Heart left ventricle (tissue), 13 donors: ENCODE measurements at regions not wholly inside any gene's neighbourhood (a gene's known extent, or its start where the extent isn't known, plus 50 kb on each side); places are given as distances from the start of the nearest gene placed in this dataset.

Experiments
- POLR2A ChIP-seq, 2 donors: fragments of 450-650 bp; IDR thresholded peaks; one replicate each; pipeline ENCODE4 v1.6.1; 2017; ENCODE audit warnings: antibody characterized with exemption in 2 of 2, mild to moderate bottlenecking in 2 of 2, moderate library complexity in 2 of 2
- TF ChIP-seq, protein P1 (sequence below), 12 donors: fragments of 200-600 bp; sonication (generic) in 4 of 12; IDR thresholded peaks; one replicate each; pipeline versions ENCODE4 v1.5.0 to v1.8.0; 2018 to 2022; ENCODE audit warnings: antibody characterized with exemption in 12 of 12, mild to moderate bottlenecking in 5 of 12
- donor health status: ischemic (EF 13 %, LVEDD 7.1; RV severe dilation, severe dysfunction).
- donor health status: DM: no; HTN: yes; CAD: no.
- donor health status: DM: no; HTN: no; CAD: no.
- donor health status: ischemic (EF 25% LVEDD 6.9; RV normal size, moderate dysfunction).
- donor health status: ischemic (EF 25% LVEDD 5.7; RV mildly dilated, moderate dysfunction).
- donor health status: ischemic (EF 35%, LVEDD 5.7; RV mildly dilated, moderate dysfunction).
- donor health status: nonischemic (EF 11% LVEDD 7.7; RV severe dilation, severe dysfunction).
- donor health status: DM: yes; HTN: yes; CAD: no.
- donor health status: PGD.
- donor health status: ischemic (EF 29% LVEDD 5.4; RV normal size, mild dysfunction).
- donor health status: nonischemic (EF 23%, LVEDD 6.1; RV moderate dilation, normal function).

DNA sequence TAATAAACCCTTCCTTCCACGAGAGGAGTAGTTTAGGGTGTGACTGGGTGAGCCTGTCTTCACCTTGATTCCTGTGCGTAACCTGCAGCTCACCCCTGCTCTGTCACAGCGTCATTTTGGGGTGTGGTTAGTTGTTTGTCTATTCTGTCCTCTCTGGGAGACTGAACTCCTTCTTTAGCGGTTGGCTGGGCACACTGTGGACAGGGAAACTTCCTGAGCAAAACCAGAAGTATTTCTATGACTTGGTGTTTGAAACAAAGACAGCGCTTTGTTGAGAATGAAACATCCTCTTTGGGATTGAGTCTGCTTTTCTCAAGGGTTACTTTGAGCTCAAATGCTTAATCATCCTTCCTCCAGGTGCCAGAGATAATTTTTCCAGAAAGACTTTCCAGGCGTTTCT lies 270.7 kb downstream of the HRH4 start:
- TF ChIP-seq, protein P1, sequence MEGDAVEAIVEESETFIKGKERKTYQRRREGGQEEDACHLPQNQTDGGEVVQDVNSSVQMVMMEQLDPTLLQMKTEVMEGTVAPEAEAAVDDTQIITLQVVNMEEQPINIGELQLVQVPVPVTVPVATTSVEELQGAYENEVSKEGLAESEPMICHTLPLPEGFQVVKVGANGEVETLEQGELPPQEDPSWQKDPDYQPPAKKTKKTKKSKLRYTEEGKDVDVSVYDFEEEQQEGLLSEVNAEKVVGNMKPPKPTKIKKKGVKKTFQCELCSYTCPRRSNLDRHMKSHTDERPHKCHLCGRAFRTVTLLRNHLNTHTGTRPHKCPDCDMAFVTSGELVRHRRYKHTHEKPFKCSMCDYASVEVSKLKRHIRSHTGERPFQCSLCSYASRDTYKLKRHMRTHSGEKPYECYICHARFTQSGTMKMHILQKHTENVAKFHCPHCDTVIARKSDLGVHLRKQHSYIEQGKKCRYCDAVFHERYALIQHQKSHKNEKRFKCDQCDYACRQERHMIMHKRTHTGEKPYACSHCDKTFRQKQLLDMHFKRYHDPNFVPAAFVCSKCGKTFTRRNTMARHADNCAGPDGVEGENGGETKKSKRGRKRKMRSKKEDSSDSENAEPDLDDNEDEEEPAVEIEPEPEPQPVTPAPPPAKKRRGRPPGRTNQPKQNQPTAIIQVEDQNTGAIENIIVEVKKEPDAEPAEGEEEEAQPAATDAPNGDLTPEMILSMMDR (IDR thresholded peaks at IDR 0.05): no peak
- no peak for TF ChIP-seq POLR2A (IDR thresholded peaks at IDR 0.05)
